Fibroblast of lung (primary cell): ENCODE measurements at regions not wholly inside any gene's neighbourhood (a gene's known extent, or its start where the extent isn't known, plus 50 kb on each side); places are given as distances from the start of the nearest gene placed in this dataset.

Source experiments
- DNase-seq, 2 donors: peaks; one replicate each; pipeline versions ENCODE4 v3.0.0 to v3.0.0-alpha.2; 2010; ENCODE audit warnings: low read depth in 2 of 2
- H2AFZ ChIP-seq: 2 replicates; pipeline ENCODE4 v1.5.1; 2012; ENCODE audit warnings: low read length, control low read depth, inconsistent platforms
- H3K27ac ChIP-seq: 2 replicates; pipeline ENCODE4 v1.5.1; 2011; ENCODE audit warnings: low read length, control low read depth; ENCODE audit not compliant: insufficient read depth
- H3K27me3 ChIP-seq: 2 replicates; pipeline ENCODE4 v1.5.1; 2011; ENCODE audit warnings: mild to moderate bottlenecking, low read length; ENCODE audit not compliant: control insufficient read depth, insufficient read depth
- H3K36me3 ChIP-seq: 2 replicates; pipeline ENCODE4 v1.5.1; 2011; ENCODE audit warnings: low read length; ENCODE audit not compliant: control insufficient read depth, insufficient read depth
- H3K4me1 ChIP-seq: 2 replicates; pipeline ENCODE4 v1.5.1; 2011; ENCODE audit warnings: low read length; ENCODE audit not compliant: control insufficient read depth, insufficient read depth; ENCODE audit errors: extremely low read depth
- H3K4me2 ChIP-seq: 2 replicates; pipeline ENCODE4 v1.5.1; 2011; ENCODE audit warnings: low read length, control low read depth; ENCODE audit not compliant: insufficient read depth; ENCODE audit errors: extremely low read depth
- H3K4me3 ChIP-seq, 4 experiments: fragments of 200-600 bp in 1 of 4; sonication (generic) in 1 of 4; replicated peaks in 1 of 4; 2 replicates each; pipeline ENCODE4 v1.5.1; 2011 to 2016; ENCODE audit warnings: low read length in 4 of 4, low read depth in 3 of 4, mild to moderate bottlenecking in 3 of 4, control low read depth in 2 of 4, inconsistent platforms in 1 of 4, mixed read lengths in 1 of 4; ENCODE audit not compliant: insufficient read depth in 1 of 4; ENCODE audit errors: control extremely low read depth in 1 of 4
- H3K79me2 ChIP-seq: 2 replicates; pipeline ENCODE4 v1.5.1; 2012; ENCODE audit warnings: mild to moderate bottlenecking, low read length, inconsistent platforms; ENCODE audit not compliant: control insufficient read depth, insufficient read depth
- H3K9ac ChIP-seq: 2 replicates; pipeline ENCODE4 v1.5.1; 2011; ENCODE audit warnings: mild to moderate bottlenecking, low read length, control low read depth; ENCODE audit not compliant: insufficient read depth
- H3K9me3 ChIP-seq: 2 replicates; pipeline ENCODE4 v1.5.1; 2012; ENCODE audit warnings: low read depth, low read length; ENCODE audit not compliant: control insufficient read depth, insufficient read depth
- H4K20me1 ChIP-seq: 2 replicates; pipeline ENCODE4 v1.5.1; 2011; ENCODE audit warnings: low read length; ENCODE audit not compliant: control insufficient read depth, insufficient read depth; ENCODE audit errors: extremely low read depth
- CTCF ChIP-seq, 2 donors: IDR thresholded peaks in 1 of 2; conservative IDR thresholded peaks in 1 of 2; 1 replicate in 1 of 2; 2 replicates in 1 of 2; pipeline ENCODE4 v1.5.1; 2011 to 2012; ENCODE audit warnings: low read length in 2 of 2, control low read depth in 1 of 2, inconsistent platforms in 1 of 2, low read depth in 1 of 2, mild to moderate bottlenecking in 1 of 2
- EZH2 ChIP-seq: IDR thresholded peaks from 2 replicates; pipeline ENCODE4 v1.5.1; 2012; ENCODE audit warnings: low read length, control low read depth, mild to moderate bottlenecking; ENCODE audit errors: missing control alignments

GRCh38 chr17:70677783-70678647 lies 508.7 kb downstream of the KCNJ2 start:
- Histone ChIP-seq H3K27ac (no peak overlapping the region), H2AFZ (no peak overlapping the region), H3K27me3 (no peaks in the 10 kb centered on the region), H3K9ac (no peak overlapping the region), H3K4me3 (no peak overlapping the region), H3K4me1 (no peaks in the 10 kb centered on the region), H3K36me3 (no peaks in the 10 kb centered on the region), H3K4me2 (no peak overlapping the region), H4K20me1 (no peaks in the 10 kb centered on the region), H3K79me2 (no peaks in the 10 kb centered on the region), H3K9me3 (no peaks in the 10 kb centered on the region)
- DNase-seq, result peak in 1 of 2 donors; percentile 25
- TF ChIP-seq EZH2 (no peak), CTCF (conservative IDR thresholded peaks at IDR 0.05 in 1 of 2, IDR thresholded peaks at IDR 0.05 in 1 of 2; ENCODE audit: low read depth in 1 of 2, low read length in 2 of 2) (no peak)

GRCh38 chr17:70678889-70679288 lies 509.6 kb downstream of the KCNJ2 start:
- Histone ChIP-seq H3K4me2 (no peak overlapping the region), H3K79me2 (no peaks in the 10 kb centered on the region)

GRCh38 chr17:70683936-70684335 lies 514.6 kb downstream of the KCNJ2 start:
- H3K27ac ChIP-seq, result no peak overlapping the region
- no peak overlapping the region for H3K4me2 ChIP-seq
- no peaks in the 10 kb centered on the region for H3K36me3 ChIP-seq
- no peaks in the 10 kb centered on the region for H3K9me3 ChIP-seq
- H2AFZ ChIP-seq, result no peak overlapping the region
- H3K9ac ChIP-seq, result no peak overlapping the region
- no peak overlapping the region for H3K4me3 ChIP-seq
- no peak for TF ChIP-seq CTCF (conservative IDR thresholded peaks at IDR 0.05 in 1 of 2, IDR thresholded peaks at IDR 0.05 in 1 of 2; ENCODE audit: low read depth in 1 of 2, low read length in 2 of 2)
- no peak for TF ChIP-seq EZH2
- DNase-seq, result no peak
- H3K79me2 ChIP-seq, result no peaks in the 10 kb centered on the region
- no peaks in the 10 kb centered on the region for H4K20me1 ChIP-seq
- H3K4me1 ChIP-seq, result no peaks in the 10 kb centered on the region
- H3K27me3 ChIP-seq, result no peaks in the 10 kb centered on the region

More at GRCh38 chr17:70678889-70679288, 509.6 kb downstream of the KCNJ2 start:
- Histone ChIP-seq H3K27me3 (no peaks in the 10 kb centered on the region), H2AFZ (no peak overlapping the region), H3K4me1 (no peaks in the 10 kb centered on the region), H3K27ac (no peak overlapping the region), H4K20me1 (no peaks in the 10 kb centered on the region), H3K9me3 (no peaks in the 10 kb centered on the region), H3K4me3 (no peak overlapping the region), H3K36me3 (no peaks in the 10 kb centered on the region), H3K9ac (no peak overlapping the region)
- no peak for DNase-seq
- no peak for TF ChIP-seq CTCF (conservative IDR thresholded peaks at IDR 0.05 in 1 of 2, IDR thresholded peaks at IDR 0.05 in 1 of 2; ENCODE audit: low read depth in 1 of 2, low read length in 2 of 2)
- no peak for TF ChIP-seq EZH2
